Ovary (tissue), 7 donors: ENCODE measurements at regions not wholly inside any gene's neighbourhood (a gene's known extent, or its start where the extent isn't known, plus 50 kb on each side); places are given as distances from the start of the nearest gene placed in this dataset.

ENCODE experiments used
- DNase-seq, 5 donors: peaks; one replicate each; pipeline ENCODE4 v3.0.0-alpha.2; 2019 to 2020
- H3K27ac ChIP-seq, 2 donors: fragments of 200-600 bp; one replicate each; pipeline versions ENCODE4 v1.5.1 to v1.8.0; 2019 to 2022
- H3K27me3 ChIP-seq: fragments of 200-600 bp; one replicate; pipeline ENCODE4 v1.8.0; 2022
- H3K36me3 ChIP-seq: fragments of 200-600 bp; sonication (generic); one replicate; pipeline ENCODE4 v1.5.1; 2019
- H3K4me1 ChIP-seq: one replicate; pipeline ENCODE4 v1.8.1; 2013; ENCODE audit warnings: mild to moderate bottlenecking, moderate library complexity; ENCODE audit not compliant: insufficient read depth
- H3K4me3 ChIP-seq: fragments of 200-600 bp; sonication (generic); one replicate; pipeline ENCODE4 v1.5.1; 2017
- H3K9me3 ChIP-seq, 2 donors: fragments of 200-600 bp in 1 of 2; sonication (generic) in 1 of 2; one replicate each; pipeline versions ENCODE4 v1.5.1 to v1.8.1; 2013 to 2019; ENCODE audit warnings: mild to moderate bottlenecking in 1 of 2, moderate library complexity in 1 of 2
- CTCF ChIP-seq, 3 donors: fragments of 450-650 bp in 2 of 3; fragments of 200-600 bp in 1 of 3; IDR thresholded peaks; one replicate each; pipeline versions ENCODE4 v1.5.1 to v1.8.0; 2016 to 2022; ENCODE audit warnings: antibody characterized with exemption in 3 of 3, mild to moderate bottlenecking in 1 of 3
- EP300 ChIP-seq: sonication (generic); formaldehyde crosslinking; IDR thresholded peaks from one replicate; pipeline ENCODE4 v1.6.1; 2017; ENCODE audit warnings: antibody characterized with exemption
- POLR2A ChIP-seq: fragments of 450-650 bp; IDR thresholded peaks from one replicate; pipeline ENCODE4 v1.6.1; 2017; ENCODE audit warnings: antibody characterized with exemption, mild to moderate bottlenecking, moderate library complexity
- WGBS, 3 donors: extraction: QIAGEN DNeasy Blood & Tissue Kit in 1 of 3; methylation state at CpG; one replicate each; pipeline versions ENCODE4 v1.1.5 to v1.1.7; 2013 to 2017; 5-methylcytosine and 5-hydroxymethylcytosine counted together
- intact Hi-C, 4 donors: fragments of 100-400 bp; cut with DNase I; formaldehyde crosslinking; loops; one replicate each; pipeline versions ENCODE4 v1.11.0 to v1.15.1; 2022 to 2023
- donor health status: DM: no; HTN: no; CAD: no; lungs with moderate emphysema.
- donor health status: DM: no; HTN: no; CAD: no.
- donor health status: Bipolar disorder and iron deficiency.
- donor health status: DM: no; HTN: no; CAD: no.
- donor health status: DM: yes; HTN: yes; CAD: no.

- 0 to 3% (median 2%) methylated on average over 1 of the region's 1 CpG for WGBS, 3 donors
- DNase-seq = no peak
- H3K36me3 ChIP-seq = no peaks in the 10 kb centered on the region
- H3K27me3 ChIP-seq = no peaks in the 10 kb centered on the region
- TF ChIP-seq CTCF (IDR thresholded peaks at IDR 0.05) (no peak), EP300 (no peak)
- H3K27ac ChIP-seq = no peak overlapping the region
- intact Hi-C loops = no loop called here
- no peaks in the 10 kb centered on the region for H3K4me1 ChIP-seq
- H3K9me3 ChIP-seq = no peaks in the 10 kb centered on the region
- no peak overlapping the region for H3K4me3 ChIP-seq
Measured at GRCh38 chr1:177729646-177730045, 240.2 kb downstream of the SEC16B start.

GRCh38 chr1:177723533-177723932, 246.3 kb downstream of the SEC16B start:
- Histone ChIP-seq H3K9me3 (no peaks in the 10 kb centered on the region), H3K4me1 (no peaks in the 10 kb centered on the region), H3K27me3 (no peaks in the 10 kb centered on the region), H3K27ac (no peak overlapping the region), H3K36me3 (no peaks in the 10 kb centered on the region), H3K4me3 (no peak overlapping the region)
- DNase-seq = no peak
- intact Hi-C loops = no loop called here
- no peak for TF ChIP-seq EP300
- no peak for TF ChIP-seq CTCF (IDR thresholded peaks at IDR 0.05)
- no peak for TF ChIP-seq POLR2A

- H3K36me3 ChIP-seq = no peaks in the 10 kb centered on the region
- H3K4me1 ChIP-seq = no peaks in the 10 kb centered on the region
- no peaks in the 10 kb centered on the region for H3K27me3 ChIP-seq
- H3K4me3 ChIP-seq = no peak overlapping the region
- 61 to 68% (median 62%) methylated on average over 17 of the region's 17 CpGs for WGBS, 3 donors
- TF ChIP-seq POLR2A (no peak), EP300 (no peak), CTCF (IDR thresholded peaks at IDR 0.05) (no peak)
- H3K27ac ChIP-seq = no peak overlapping the region
- DNase-seq = no peak
- no peaks in the 10 kb centered on the region for H3K9me3 ChIP-seq
- intact Hi-C loops = no loop called here
Measured at GRCh38 chr1:177710696-177711620, 258.9 kb downstream of the SEC16B start.

GRCh38 chr1:177708406-177708805, 261.5 kb downstream of the SEC16B start:
- TF ChIP-seq POLR2A (no peak), CTCF (IDR thresholded peaks at IDR 0.05) (no peak), EP300 (no peak)
- intact Hi-C loops = loop anchor here in 1 of 4 donors (10.0 kb wide), 1 partner anchor 1916 kb away; no protein-coding TSS in a partner anchor
- 76 to 86% (median 79%) methylated on average over 5 of the region's 5 CpGs for WGBS, 3 donors

More at GRCh38 chr1:177708406-177708805, 261.5 kb downstream of the SEC16B start:
- no peak overlapping the region for H3K4me3 ChIP-seq
- no peak overlapping the region for H3K27ac ChIP-seq
- H3K4me1 ChIP-seq = no peaks in the 10 kb centered on the region
- DNase-seq = no peak
- H3K36me3 ChIP-seq = no peaks in the 10 kb centered on the region
- no peaks in the 10 kb centered on the region for H3K9me3 ChIP-seq
- H3K27me3 ChIP-seq = no peaks in the 10 kb centered on the region
